NCI-H226 (cell line): ENCODE measurements at regions not wholly inside any gene's neighbourhood (a gene's known extent, or its start where the extent isn't known, plus 50 kb on each side); places are given as distances from the start of the nearest gene placed in this dataset.
"Not testable (repeated sequence)": the region's sequence is repeated elsewhere in the genome, so short reads cannot be mapped to it uniquely, and the experiment has no call there.

Source experiments
- DNase-seq: peaks from one replicate; pipeline ENCODE4 v3.0.0-alpha.2; 2015

DNA sequence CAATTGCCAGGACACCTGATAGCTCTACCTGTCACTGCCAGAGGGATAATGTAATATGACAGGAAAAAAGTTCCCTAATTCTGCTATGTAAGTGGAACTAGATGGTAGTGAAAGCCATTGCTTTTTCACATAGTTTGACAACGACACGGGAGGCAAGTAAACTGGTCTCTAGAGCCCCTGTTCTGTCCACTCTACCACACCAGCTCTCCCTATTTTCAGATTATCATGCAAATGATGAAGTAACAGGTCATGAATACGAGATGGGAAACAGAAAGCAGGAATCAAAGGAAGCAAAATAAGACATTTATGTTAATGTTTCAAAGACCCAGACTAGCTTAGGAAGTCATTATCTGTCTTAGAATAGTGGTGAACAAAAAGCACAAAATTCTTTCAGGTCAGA, 56.2 kb downstream of the TAF11L14 start:
- DNase-seq, result no peak

DNA sequence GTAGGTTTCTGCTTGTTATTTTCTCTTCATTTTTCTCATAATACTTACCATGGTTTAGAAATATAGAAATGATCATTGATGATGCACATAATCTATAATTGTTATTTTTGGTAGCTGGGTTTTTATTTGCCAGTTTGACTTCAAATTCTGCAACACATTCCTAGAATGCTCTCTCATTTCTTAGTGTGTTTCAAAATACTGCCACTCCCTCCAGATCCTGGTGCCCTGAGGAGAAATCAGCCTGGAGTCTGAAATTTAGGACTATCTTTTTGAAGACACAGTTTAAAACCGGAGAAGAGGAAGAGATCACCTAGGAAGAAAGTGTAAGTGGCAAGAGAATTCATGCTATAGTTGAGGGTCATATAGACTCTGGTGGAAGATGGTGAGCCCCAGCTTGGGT, 57.5 kb downstream of the TAF11L14 start:
- DNase-seq, result no peak

DNA sequence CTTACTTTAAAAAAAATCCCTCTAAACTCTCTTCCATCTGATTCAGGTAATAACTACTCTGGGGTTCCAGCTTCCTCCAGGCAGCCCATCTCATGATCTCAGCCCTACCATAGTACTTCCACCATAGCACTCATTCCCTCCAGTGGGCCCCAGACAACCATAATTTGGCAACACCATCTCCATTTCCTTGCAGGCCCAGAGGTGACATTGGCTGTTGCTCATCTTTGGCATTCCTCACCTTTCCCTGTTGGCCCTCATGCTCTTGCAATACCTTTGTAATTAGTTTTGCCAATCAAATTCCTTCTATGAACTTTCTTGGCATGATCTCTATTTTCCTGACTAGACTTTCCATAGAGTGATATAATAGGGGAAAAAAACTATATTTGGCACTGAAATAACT, 60.1 kb downstream of the TAF11L14 start:
- no peak for DNase-seq

DNA sequence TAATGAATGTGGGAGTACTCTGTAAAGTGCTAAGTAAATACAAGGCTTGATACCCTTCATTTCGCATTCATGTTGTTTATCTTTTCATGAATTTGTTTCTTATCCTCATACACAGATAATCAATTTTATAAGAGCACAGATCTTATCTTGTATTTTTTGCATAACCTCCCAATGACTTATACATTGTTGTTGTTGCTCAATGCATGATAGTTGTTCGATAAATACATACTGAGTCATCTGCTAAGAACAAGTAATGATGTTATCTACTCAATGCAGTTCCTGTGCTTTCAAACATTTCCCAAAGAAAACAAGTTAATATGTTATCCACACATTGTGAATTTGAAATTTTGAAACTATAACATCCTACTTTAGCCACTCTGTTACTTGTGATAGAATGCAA, 60.7 kb downstream of the TAF11L14 start:
- no peak for DNase-seq

DNA sequence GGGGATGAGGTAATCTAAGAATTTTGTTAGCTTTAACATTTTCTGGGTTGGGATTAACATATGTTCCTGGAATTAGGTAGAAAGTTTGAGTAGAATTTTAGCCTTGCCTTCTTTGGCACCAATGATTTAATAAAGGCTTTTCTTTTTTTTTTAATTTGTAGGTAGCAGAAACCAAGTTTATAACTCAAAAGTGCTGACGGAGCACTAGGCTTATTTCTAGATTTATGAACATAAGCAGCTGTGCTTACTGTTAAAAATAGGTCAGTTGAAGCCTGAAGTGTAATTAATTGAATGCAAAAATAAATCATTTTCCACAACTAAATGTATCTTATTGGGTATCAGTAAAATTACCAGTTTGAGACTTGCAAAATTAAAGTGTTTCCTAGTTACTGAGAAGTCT, 62.4 kb downstream of the TAF11L14 start:
- no peak for DNase-seq

DNA sequence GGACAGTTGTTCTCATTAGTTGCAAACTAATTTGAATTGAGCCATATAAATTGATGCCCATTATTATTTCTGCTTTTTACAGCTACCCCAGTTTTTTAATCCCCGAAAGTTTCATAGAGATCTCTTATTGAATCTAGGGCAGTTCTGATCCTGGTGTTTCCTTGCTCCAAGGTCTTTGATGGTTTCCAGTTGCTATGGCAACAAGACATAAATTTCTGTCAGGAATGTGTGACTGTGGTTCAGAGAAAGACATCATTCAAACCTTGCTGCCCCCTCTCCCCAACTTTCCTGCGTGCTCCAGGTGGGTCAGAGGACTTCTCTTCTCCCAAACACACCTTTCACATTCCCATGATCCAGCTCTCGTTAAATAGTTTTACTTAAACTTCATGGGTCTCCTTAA, 63.4 kb downstream of the TAF11L14 start:
- DNase-seq, result no peak

DNA sequence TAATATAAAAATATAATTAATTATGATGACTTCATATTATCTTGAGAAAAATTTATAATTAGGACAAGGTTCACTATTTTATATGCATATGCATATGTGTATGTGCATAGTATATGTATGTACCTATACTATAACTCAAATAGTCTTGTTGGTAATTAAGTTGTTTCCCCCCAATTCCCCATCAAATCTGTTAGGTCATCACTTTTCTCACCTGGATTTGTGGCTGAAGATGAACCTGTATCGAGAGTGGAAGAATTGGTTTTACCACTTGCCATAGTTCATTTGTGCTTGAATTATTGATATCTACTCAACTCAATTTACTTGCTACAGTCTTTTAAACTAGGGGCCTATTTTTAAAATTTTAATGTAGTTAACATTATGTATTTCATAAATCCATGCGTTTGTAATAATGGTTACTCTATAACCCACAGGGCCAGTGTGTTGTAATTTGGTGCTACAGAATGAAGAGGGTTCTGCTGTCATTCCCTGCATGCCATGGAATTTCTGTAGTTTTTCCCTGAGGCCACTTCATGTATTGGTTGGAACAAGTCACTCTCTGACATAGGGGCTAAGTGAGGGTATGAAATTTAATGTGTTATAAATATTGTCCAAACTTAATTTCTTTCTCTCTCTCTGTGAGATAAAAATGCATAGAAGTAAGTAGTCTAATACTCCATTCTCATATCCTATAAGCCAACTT, 74.9 kb downstream of the TAF11L14 start:
- no peak for DNase-seq

DNA sequence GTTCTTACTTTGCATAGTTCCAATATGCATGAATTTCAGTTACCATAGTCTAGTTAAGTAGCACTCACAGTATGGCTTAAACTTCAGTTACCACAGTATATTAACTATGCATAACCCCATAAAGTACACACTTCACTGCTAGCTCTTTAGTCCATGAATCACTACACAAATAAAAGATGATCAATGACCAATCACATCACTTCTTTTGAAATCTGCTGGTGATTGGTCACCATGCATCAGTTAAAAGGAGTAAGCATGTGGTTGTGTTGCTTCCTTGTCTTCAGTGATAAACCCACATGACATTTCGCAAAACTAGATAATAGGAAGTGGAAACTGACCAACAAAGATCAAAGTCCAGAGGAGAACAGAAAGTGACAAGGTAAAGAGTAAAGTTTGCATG, 79.0 kb downstream of the TAF11L14 start:
- no peak for DNase-seq

DNA sequence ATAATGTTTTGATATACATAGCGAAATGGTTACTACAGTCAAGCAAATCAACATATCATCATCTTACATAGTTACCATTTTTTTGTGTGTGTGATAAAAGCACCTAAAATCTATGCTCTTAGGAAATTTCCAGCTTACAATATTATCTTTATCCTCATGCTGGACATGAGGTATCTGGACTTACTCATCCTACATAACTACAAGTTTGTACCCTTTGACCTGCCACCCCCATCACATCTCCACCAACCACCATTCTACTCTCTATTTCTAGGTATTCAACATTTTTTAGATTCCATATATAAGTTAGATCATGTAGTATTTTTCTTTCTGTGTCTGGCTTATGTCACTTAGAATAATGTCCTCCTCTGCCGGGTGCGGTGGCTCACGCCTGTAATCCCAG, 79.9 kb downstream of the TAF11L14 start:
- DNase-seq, result no peak

DNA sequence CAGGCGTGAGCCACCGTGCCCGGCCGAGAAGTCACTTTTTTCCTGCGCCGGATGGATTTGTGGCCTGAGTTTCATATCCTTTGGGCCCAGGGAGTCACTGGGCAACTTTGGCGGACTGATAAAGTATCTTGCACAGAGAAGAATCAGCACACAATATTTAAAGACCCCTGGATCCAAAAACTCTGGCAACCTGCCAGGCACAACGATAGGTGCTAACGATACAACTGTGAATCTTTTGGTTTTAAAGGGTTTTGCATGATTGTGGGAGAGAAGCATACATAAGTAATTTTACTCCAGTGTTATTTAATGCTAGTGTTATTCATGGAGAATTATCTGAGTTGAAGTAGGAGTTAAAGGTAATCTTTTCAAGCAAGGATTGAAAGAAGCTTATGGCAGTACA, 85.3 kb downstream of the TAF11L14 start:
- no peak for DNase-seq

DNA sequence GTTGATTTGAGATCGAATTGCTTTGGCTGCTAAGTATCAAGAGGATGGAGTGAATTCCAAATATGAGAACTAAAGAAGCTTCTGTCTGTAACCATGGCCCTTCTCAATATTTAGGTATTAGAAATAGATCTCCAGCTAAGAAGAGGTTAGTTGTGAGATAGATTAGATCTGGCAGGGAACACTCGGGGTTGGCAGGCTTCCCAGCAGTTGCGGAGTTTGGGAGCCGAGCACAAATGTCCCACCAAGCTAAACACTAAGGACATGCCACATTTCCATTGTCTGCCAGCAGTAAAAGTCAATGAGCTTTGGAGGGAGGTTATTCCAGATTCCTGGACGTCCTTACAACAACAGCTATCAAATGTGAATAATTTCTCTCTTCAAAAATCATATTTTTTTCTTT, 85.8 kb downstream of the TAF11L14 start:
- DNase-seq, result no peak

DNA sequence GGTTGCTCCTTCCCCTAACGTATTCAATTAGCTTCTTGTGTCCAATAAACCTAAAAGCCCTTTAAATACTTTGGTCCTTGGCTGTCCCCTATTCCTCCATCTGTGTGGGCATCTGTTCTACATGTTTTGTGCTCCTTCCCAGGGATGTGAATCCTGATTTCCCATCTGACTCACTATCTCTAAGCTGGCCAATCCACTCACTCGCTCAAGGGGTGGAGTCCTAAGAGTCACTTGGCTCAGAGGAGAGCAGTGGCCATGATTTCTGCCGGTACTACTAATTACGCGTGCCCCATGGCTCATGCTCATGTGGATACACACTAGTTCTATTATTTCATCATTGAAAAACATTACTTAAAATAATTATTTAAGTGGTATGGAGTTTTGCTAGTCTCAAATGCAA, 89.6 kb downstream of the TAF11L14 start:
- DNase-seq, result no peak

DNA sequence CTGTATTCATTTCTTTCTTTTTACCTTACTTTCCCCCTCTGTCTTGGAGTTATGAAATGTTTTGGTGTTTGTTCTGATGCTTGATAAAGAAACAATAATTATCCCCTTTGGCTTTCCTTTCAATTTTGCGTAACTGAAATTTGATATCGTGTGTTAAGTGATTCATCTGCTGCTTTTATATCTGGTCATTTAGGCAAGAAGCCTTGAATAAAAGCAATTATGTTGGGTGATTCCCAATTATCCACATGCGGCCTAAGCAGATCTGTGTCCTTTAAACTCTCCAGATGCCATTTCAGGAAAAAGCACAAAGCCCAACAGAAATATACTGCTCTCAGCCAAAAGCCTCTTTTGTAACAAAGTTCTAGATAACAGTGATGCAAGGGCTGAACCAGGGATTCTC, 92.8 kb downstream of the TAF11L14 start:
- no peak for DNase-seq

DNA sequence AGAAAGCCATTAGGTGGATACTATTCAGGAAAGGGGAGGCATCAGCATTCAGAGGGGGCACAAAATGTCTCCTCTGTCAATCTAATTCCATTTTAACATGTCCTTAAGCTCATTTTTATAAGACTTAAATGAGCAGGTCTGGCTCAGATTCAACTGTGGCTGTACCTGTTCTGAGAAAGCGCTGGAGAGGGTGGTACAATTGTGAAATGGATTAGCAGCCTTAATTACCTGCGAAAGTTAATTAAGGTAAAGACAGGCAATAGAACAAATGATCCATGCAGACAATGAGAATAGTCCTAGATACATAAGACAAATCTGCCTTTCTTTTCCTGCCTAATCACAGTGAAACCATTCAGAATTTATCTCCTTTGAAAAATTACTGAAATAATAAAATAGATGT, 96.2 kb downstream of the TAF11L14 start:
- DNase-seq, result no peak

DNA sequence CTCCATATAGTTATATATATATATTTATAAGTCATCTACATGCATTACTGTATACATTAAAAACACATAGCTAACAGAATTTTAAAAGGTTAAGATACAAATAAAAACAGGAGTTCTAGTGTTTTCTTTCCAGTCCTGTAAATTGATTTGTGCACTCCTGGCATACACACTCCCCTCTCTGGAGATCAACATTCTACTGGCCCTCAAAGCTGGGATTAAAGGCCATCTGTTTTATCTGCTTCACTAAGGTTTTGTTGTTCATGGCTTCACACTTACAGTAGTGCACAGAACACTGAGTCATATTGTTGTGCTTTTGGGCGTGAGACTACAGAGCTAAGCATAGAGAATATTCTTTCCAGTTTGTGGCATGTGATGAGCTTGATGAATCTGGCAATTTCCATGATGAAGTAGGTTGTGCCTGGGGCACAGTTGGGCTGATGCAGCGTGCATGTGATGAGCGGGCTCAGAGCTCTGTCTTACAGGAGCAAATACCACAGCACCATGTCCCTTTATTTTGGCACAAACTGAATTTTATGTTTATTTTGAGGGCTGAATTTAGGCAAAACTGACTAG, 98.2 kb downstream of the TAF11L14 start:
- no peak for DNase-seq

DNA sequence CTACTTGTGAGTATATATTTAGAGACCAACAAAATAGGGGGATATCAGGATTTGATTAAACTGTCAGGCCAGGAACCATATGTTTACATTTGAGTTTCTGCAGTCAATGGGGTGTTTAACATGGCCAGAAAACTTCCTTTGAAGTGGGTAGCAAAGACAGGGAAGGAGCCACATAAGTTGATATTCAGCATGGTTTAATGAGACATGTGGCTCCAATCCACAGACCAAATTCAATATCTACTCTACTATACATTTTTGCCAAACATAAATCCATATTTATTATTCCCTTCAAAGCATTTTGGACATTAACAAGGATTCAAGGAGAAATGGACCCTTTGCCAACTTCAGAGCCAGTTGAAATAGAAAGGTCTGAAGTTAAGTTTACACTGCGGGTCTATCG, 99.8 kb downstream of the TAF11L14 start:
- no peak for DNase-seq

DNA sequence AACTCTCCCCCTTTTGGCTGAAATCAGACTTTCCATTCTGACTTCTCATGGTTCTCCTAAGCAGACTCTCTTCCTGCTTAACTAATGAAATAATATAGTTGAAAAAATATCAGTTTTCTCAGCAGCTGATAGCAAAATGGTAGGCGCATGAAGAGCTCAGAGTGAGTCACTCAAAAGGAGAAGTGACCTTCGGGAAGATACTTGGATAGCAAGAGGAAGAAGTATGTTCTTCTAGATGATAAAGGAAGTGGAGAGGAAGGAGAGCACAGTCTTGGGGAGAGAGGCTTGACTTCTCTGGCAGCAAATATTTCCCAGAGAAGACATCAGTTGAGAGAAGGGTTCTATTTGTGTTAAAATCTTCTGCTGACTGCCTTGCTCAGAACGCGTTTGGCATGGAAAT, 101.5 kb downstream of the TAF11L14 start:
- no peak for DNase-seq

DNA sequence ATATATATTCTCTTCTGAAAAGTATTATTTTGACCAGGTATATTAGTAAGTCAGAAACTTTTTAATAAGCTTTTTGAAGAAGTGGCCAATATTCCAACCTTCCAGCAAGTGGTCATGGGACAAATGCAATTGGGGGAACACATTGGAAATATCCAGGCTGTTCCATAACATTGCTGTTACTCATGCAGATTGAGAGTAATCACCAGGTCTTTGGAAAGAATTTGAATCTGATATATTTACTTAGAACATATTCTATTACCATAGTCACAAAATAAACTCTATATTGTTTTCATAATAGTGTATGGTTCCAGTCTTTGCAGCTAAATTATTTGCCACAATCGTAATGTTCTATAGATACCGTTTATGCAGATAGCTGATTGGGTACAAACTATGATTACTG, 102.8 kb downstream of the TAF11L14 start:
- no peak for DNase-seq

DNA sequence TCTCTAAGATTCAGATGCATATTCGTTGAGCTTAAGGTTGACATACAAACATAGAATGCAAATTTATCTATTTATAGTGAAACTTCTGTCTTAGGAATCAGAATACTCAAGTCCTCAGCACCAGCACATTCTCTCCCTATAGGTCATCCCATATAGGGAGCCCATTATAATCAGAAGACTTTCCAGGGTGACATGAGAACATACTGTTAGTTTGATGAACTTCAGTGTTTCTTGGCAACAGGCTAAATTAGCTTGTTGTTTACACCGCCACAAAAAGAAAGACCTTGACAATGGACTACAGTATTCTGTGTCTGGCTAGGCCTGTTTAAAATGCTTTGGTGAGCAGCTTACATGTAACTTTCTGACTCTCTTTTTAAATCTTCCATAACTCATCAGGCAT, 104.2 kb downstream of the TAF11L14 start:
- DNase-seq, result no peak

DNA sequence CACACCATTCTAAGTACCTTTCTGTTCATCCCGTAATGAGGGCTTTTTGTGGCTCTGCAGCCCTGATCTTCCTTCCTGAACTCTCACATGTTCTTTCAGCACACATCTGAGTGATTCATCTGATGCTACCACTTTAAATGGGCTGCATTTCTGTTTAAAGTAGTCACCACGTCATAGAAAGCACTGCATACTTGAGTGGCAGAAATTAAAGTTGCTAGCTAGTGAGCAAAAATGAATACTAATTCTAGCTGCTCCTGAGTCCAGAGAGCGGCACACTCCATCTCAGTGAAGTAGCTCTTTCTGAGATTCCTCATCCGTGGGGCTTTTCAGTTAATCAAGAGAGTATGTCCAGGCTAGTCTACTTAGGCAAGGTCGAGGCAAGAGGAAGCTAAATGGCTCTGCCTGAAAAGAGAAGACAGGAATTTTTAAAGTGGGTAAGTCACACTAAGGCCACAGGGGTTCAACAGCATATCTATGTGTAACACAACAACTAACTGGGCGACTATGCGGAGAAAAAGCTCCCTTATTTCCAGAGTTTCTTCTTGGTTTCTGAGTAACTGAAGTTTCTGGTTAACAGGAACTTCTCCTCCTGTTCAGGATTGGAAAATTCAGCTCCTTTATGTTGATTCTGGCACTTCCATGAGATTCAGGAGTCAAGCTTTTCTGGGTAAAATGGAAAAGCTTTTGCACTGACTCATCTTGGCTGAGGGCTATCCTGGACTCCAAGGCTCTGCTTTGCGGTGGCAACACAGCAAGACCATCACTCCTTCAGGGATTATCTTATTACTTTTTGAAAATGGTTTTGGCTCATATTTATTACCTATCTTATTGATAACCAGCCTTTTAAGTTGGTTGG, 109.5 kb downstream of the TAF11L14 start:
- DNase-seq, result no peak

DNA sequence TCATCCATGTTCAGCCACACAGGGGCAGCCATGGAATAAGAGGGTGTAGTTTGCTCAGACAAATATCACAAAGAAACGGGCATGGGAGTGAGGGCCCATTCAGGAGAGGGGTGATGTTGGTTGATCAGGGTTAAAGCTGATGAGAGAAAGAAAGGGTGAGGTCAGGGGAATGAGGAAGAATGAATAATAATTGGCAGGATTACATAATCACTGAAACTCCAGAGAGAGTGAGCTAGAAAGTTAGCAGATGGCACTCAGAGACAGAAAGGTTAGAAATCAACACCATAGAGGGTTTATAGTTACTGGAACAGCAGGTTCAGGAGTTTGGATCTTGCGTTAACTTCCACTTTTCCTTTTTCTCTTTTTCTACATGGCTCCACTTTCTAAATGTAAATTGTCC, 113.9 kb downstream of the TAF11L14 start:
- DNase-seq, result no peak

DNA sequence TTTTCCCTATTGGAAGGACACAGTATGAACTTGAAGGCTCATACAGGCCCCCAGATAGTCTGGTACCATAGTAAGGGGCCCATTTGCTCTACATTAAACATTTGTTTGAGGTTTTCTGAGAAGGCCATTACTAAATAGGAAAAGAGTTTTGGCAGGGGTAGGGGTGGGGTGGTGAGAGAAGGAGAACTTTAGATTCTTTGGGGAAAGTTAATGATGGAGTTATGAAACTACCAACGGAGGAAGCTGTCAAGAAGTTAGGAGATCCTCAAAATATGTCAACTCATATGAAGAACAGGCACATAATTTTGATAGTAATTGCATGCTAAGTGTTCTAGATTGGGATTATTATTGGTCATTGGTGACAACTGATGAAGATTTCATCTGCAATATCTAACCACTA, 114.7 kb downstream of the TAF11L14 start:
- DNase-seq, result no peak

DNA sequence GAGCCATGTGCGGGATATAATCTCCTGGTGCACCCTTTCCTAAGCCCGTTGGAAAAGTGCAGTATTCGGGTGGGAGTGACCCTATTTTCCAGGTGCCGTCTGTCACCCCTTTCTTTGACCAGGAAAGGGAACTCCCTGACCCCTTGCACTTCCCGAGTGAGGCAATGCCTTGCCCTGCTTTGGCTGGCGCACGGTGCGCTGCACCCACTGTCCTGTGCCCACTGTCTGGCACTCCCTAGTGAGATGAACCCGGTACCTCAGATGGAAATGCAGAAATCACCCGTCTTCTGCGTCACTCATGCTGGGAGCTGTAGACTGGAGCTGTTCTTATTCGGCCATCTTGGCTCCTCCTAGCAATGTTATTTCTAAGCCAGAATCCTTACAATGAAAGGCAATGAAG, 121.1 kb downstream of the TAF11L14 start:
- DNase-seq, result not testable (repeated sequence)

DNA sequence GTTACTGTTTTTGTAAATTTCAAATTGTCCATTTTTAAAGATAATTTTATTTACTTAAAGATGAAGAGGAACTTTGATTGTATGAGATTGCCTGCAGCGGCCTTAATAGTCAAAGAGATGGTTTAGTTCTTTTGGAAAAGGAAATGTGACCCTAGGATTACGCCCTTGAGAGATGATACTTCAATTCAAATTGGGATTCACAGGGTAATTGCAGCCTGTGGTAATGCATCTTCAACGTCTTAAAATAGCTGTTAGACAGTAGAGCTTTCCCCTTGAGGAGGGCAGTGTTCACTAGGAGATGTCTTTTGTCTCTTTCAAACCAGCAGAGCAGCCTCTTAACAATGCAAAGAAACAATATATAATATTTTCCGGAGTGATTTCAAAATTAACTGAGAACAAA, 127.1 kb downstream of the TAF11L14 start:
- no peak for DNase-seq
